GM12878 (cell line): ENCODE measurements at regions not wholly inside any gene's neighbourhood (a gene's known extent, or its start where the extent isn't known, plus 50 kb on each side); places are given as distances from the start of the nearest gene placed in this dataset.

Source experiments
- ATAC-seq: fragments of 200-7000 bp; cut with Tn5 transposase; 3 replicates; pipeline ENCODE4 v1.9.1; 2020; ENCODE audit warnings: mild to moderate bottlenecking, moderate library complexity
- BruUV-seq: library from RNA; stranded (reverse); fragments of 400-500 nt; replicated peaks from 2 replicates; lab custom pipeline; 2021; lab: Mats Ljungman, UMichigan
- CTCF ChIA-PET: fragments of 300-600 bp; sonication (Branson Sonifier 250); formaldehyde crosslinking; extraction: SDS; loops from one replicate; lab custom pipeline; 2021; ENCODE audit warnings: inconsistent platforms; lab: Yijun Ruan, JAX
- POLR2A ChIA-PET: fragments of 350-600 bp; formaldehyde crosslinking; extraction: SDS; loops from one replicate; lab custom pipeline; 2021; ENCODE audit warnings: inconsistent platforms; lab: Charles Lee
- RAD21 ChIA-PET: fragments of 300-600 bp; sonication (Branson Sonifier 250); formaldehyde crosslinking; loops from one replicate; lab custom pipeline; 2023; ENCODE audit warnings: antibody characterized with exemption; ENCODE audit not compliant: unreplicated experiment; lab: Charles Lee
- SMC1A ChIA-PET: fragments of 300-600 bp; sonication (Branson Sonifier 250); formaldehyde crosslinking; loops from one replicate; lab custom pipeline; 2023; ENCODE audit not compliant: unreplicated experiment, uncharacterized antibody; lab: Charles Lee
- DNase-seq: peaks from one replicate; pipeline ENCODE4 v3.0.0-alpha.2; 2011; ENCODE audit warnings: low read depth, low spot score
- FAIRE-seq: peaks from 3 replicates; lab custom pipeline; 2011; peaks lifted over from hg19 to GRCh38; lab: Jason Lieb, UNC
- H2AFZ ChIP-seq: 2 replicates; pipeline ENCODE4 v1.6.0; 2011; ENCODE audit warnings: low read depth, low read length, control low read depth; ENCODE audit not compliant: control insufficient read depth
- H3K27ac ChIP-seq: 2 replicates; pipeline ENCODE4 v1.5.1; 2011; ENCODE audit warnings: control low read depth; ENCODE audit not compliant: control insufficient read depth, insufficient read depth
- H3K27me3 ChIP-seq, 2 experiments: replicated peaks in 1 of 2; 2 replicates each; pipeline versions ENCODE4 v1.6.0 to v1.6.1; 2011; ENCODE audit warnings: low read length in 1 of 2; ENCODE audit not compliant: control insufficient read depth in 2 of 2, insufficient read depth in 2 of 2
- H3K36me3 ChIP-seq, 2 experiments: 2 replicates each; pipeline ENCODE4 v1.5.1; 2011; ENCODE audit warnings: low read length in 1 of 2; ENCODE audit not compliant: control insufficient read depth in 2 of 2, insufficient read depth in 2 of 2
- H3K4me1 ChIP-seq: 2 replicates; pipeline ENCODE4 v1.6.1; 2011; ENCODE audit warnings: mild to moderate bottlenecking, low read length, moderate library complexity, mixed read lengths; ENCODE audit not compliant: control insufficient read depth, insufficient read depth
- H3K4me2 ChIP-seq: 2 replicates; pipeline ENCODE4 v1.6.0; 2011; ENCODE audit warnings: control low read depth; ENCODE audit not compliant: control insufficient read depth, insufficient read depth
- H3K4me3 ChIP-seq: fragments of 200-600 bp; sonication (generic); 2 replicates; pipeline ENCODE4 v1.5.1; 2016
- H3K79me2 ChIP-seq: 2 replicates; pipeline ENCODE4 v1.6.0; 2011; ENCODE audit warnings: low read length; ENCODE audit not compliant: control insufficient read depth, insufficient read depth
- H3K9ac ChIP-seq: 2 replicates; pipeline ENCODE4 v1.8.0; 2011; ENCODE audit warnings: low read length, control low read depth, mixed read lengths; ENCODE audit not compliant: control insufficient read depth, insufficient read depth
- H3K9me3 ChIP-seq: replicated peaks from 3 replicates; pipeline ENCODE4 v1.5.1; 2011; ENCODE audit warnings: mild to moderate bottlenecking, low read length; ENCODE audit not compliant: control insufficient read depth, insufficient read depth
- H4K20me1 ChIP-seq: 2 replicates; pipeline ENCODE4 v1.6.0; 2011; ENCODE audit not compliant: control insufficient read depth, insufficient read depth
- CREB1 ChIP-seq: IDR thresholded peaks from 2 replicates; pipeline ENCODE4 v1.6.1; 2012; ENCODE audit warnings: low read depth, mild to moderate bottlenecking, inconsistent platforms
- EED ChIP-seq: sonication (generic); IDR thresholded peaks from 2 replicates; pipeline ENCODE4 v1.6.1; 2016; ENCODE audit warnings: antibody characterized with exemption, low read depth
- EGR1 ChIP-seq, 2 experiments: IDR thresholded peaks; 1 replicate in 1 of 2; 2 replicates in 1 of 2; pipeline ENCODE4 v1.6.1; 2011 to 2012; ENCODE audit warnings: low read depth in 2 of 2, low read length in 2 of 2, borderline replicate concordance in 1 of 2, mild to moderate bottlenecking in 1 of 2, moderate library complexity in 1 of 2
- EZH2 ChIP-seq: IDR thresholded peaks from 2 replicates; pipeline ENCODE4 v1.6.1; 2012; ENCODE audit warnings: low read depth, mild to moderate bottlenecking, control low read depth, inconsistent platforms, low read length, borderline replicate concordance; ENCODE audit not compliant: control insufficient read depth
- RBBP5 ChIP-seq: fragments of 200-600 bp; sonication (generic); conservative IDR thresholded peaks from 2 replicates; pipeline ENCODE4 v1.6.1; 2016
- RUNX3 ChIP-seq: IDR thresholded peaks from 2 replicates; pipeline ENCODE4 v1.6.1; 2012; ENCODE audit warnings: low read length, inconsistent platforms
- ZNF207 ChIP-seq: fragments of 450-650 bp; IDR thresholded peaks from 2 replicates; pipeline ENCODE4 v1.6.1; 2014; ENCODE audit warnings: antibody characterized with exemption, mild to moderate bottlenecking, borderline replicate concordance
- WGBS: methylation state at CpG from one replicate; pipeline ENCODE4 v1.1.6; 2016; ENCODE audit warnings: low lambda C conversion rate; ENCODE audit not compliant: insufficient replicate concordance, insufficient coverage; ENCODE audit errors: missing lambda C conversion rate; 5-methylcytosine and 5-hydroxymethylcytosine counted together
- in situ Hi-C: fragments of 300-500 bp; cut with MboI; formaldehyde crosslinking; loops from 9 replicates; pipeline ENCODE4 v1.14.3; 2018; ENCODE audit warnings: mixed read lengths
- intact Hi-C: fragments of 100-400 bp; cut with micrococcal nuclease; formaldehyde crosslinking; loops from one replicate; pipeline ENCODE4 v1.14.2; 2022; ENCODE audit not compliant: unreplicated experiment
- TF ChIP-seq, protein P1 (sequence below): fragments of 450-650 bp; formaldehyde crosslinking; IDR thresholded peaks from 2 replicates; pipeline ENCODE4 v1.5.0; 2022; ENCODE audit warnings: mild to moderate bottlenecking, missing genetic modification characterization
- TF ChIP-seq, protein P2 (sequence below): IDR thresholded peaks from 2 replicates; pipeline ENCODE4 v1.6.1; 2011; ENCODE audit warnings: borderline replicate concordance, low read depth, mild to moderate bottlenecking, moderate library complexity, low read length; ENCODE audit not compliant: insufficient read depth, poor library complexity, severe bottlenecking
- TF ChIP-seq, protein P3 (sequence below): fragments of 450-650 bp; IDR thresholded peaks from 2 replicates; pipeline ENCODE4 v1.6.1; 2017; ENCODE audit warnings: antibody characterized with exemption, mild to moderate bottlenecking, moderate library complexity

DNA sequence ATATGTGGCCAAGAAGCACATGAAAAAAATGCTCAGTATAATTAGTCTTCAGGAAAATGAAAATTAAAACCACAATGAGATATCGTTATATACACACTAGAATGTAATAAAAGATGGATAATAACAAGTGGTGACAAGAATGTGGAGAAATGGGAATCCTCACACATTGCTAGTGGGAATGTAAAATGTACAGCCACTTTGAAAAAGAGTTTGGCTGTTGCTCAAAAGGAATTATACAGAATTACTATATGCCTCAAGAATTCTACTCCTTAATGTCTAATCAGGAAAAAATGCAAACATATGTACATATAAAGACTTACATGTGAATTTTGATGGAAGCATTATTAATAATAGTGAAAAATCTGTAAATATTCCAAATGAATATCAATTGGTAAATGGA, 102.2 kb downstream of the SPCS3 start (continued):
- TF ChIP-seq, protein P1, sequence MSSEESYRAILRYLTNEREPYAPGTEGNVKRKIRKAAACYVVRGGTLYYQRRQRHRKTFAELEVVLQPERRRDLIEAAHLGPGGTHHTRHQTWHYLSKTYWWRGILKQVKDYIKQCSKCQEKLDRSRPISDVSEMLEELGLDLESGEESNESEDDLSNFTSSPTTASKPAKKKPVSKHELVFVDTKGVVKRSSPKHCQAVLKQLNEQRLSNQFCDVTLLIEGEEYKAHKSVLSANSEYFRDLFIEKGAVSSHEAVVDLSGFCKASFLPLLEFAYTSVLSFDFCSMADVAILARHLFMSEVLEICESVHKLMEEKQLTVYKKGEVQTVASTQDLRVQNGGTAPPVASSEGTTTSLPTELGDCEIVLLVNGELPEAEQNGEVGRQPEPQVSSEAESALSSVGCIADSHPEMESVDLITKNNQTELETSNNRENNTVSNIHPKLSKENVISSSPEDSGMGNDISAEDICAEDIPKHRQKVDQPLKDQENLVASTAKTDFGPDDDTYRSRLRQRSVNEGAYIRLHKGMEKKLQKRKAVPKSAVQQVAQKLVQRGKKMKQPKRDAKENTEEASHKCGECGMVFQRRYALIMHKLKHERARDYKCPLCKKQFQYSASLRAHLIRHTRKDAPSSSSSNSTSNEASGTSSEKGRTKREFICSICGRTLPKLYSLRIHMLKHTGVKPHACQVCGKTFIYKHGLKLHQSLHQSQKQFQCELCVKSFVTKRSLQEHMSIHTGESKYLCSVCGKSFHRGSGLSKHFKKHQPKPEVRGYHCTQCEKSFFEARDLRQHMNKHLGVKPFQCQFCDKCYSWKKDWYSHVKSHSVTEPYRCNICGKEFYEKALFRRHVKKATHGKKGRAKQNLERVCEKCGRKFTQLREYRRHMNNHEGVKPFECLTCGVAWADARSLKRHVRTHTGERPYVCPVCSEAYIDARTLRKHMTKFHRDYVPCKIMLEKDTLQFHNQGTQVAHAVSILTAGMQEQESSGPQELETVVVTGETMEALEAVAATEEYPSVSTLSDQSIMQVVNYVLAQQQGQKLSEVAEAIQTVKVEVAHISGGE (CRISPR knock-in tag): no peak
- TF ChIP-seq CREB1 (no peak), EZH2 (no peak), RUNX3 (no peak), EED (no peak)
- TF ChIP-seq, protein P2, sequence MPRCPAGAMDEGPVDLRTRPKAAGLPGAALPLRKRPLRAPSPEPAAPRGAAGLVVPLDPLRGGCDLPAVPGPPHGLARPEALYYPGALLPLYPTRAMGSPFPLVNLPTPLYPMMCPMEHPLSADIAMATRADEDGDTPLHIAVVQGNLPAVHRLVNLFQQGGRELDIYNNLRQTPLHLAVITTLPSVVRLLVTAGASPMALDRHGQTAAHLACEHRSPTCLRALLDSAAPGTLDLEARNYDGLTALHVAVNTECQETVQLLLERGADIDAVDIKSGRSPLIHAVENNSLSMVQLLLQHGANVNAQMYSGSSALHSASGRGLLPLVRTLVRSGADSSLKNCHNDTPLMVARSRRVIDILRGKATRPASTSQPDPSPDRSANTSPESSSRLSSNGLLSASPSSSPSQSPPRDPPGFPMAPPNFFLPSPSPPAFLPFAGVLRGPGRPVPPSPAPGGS: no peak
- TF ChIP-seq, all 136 proteins: peak for 0

DNA sequence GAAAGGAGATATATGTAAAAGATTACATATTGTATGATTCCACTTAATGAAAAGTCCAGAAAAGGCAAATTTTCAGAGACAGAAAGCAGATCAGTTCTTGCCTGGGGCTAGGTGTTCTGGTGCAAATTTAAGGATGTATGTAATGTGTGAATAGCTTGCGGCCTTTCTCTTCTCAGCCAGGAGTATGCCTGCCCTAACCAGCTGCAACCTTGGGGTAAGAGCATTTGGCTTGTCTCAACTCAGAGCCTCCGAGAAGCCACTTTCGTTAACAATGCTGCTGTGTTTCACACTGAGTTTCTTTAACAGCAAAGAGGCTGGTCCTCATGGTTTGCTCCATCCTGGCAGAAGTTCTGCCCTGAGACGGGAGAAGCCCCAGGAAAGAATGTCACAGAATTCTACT, 102.7 kb downstream of the SPCS3 start:
- FAIRE-seq (no peak), ATAC-seq (no peak), DNase-seq (no peak)
- Histone ChIP-seq H3K4me2 (no peak overlapping the region), H3K36me3 (no peaks in the 10 kb centered on the region), H3K4me3 (no peak overlapping the region), H3K4me1 (no peaks in the 10 kb centered on the region), H3K79me2 (no peaks in the 10 kb centered on the region), H3K27me3 (no peaks in the 10 kb centered on the region), H3K9me3 (no peaks in the 10 kb centered on the region), H3K9ac (no peak overlapping the region), H4K20me1 (no peaks in the 10 kb centered on the region), H3K27ac (no peak overlapping the region), H2AFZ (no peak overlapping the region)
- POLR2A ChIA-PET: no interaction called here
- RAD21 ChIA-PET: no interaction called here
- TF ChIP-seq RBBP5 (no peak), EGR1 (IDR thresholded peaks at IDR 0.05; ENCODE audit: borderline replicate concordance in 1 of 2, low read depth in 2 of 2, low read length in 2 of 2) (no peak), ZNF207 (no peak)
- TF ChIP-seq, protein P3, sequence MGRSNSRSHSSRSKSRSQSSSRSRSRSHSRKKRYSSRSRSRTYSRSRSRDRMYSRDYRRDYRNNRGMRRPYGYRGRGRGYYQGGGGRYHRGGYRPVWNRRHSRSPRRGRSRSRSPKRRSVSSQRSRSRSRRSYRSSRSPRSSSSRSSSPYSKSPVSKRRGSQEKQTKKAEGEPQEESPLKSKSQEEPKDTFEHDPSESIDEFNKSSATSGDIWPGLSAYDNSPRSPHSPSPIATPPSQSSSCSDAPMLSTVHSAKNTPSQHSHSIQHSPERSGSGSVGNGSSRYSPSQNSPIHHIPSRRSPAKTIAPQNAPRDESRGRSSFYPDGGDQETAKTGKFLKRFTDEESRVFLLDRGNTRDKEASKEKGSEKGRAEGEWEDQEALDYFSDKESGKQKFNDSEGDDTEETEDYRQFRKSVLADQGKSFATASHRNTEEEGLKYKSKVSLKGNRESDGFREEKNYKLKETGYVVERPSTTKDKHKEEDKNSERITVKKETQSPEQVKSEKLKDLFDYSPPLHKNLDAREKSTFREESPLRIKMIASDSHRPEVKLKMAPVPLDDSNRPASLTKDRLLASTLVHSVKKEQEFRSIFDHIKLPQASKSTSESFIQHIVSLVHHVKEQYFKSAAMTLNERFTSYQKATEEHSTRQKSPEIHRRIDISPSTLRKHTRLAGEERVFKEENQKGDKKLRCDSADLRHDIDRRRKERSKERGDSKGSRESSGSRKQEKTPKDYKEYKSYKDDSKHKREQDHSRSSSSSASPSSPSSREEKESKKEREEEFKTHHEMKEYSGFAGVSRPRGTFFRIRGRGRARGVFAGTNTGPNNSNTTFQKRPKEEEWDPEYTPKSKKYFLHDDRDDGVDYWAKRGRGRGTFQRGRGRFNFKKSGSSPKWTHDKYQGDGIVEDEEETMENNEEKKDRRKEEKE: no peak
- BruUV-seq: no TSS peak
- SMC1A ChIA-PET: interaction anchor here (0.5 kb wide), 1 partner anchor 1317 kb away, joined by 3 read pairs; no protein-coding TSS in a partner anchor
- CTCF ChIA-PET: no interaction called here
- intact Hi-C loops (no loop called here), in situ Hi-C loops (no loop called here)
- WGBS: 76% methylated on average over 4 of the region's 4 CpGs
